AG09309 (cell line): ENCODE measurements at regions not wholly inside any gene's neighbourhood (a gene's known extent, or its start where the extent isn't known, plus 50 kb on each side); places are given as distances from the start of the nearest gene placed in this dataset.

Experiments
- DNase-seq: peaks from one replicate; pipeline ENCODE4 v3.0.0-alpha.2; 2010; ENCODE audit warnings: low read depth
- H3K4me3 ChIP-seq: 2 replicates; pipeline ENCODE4 v1.5.1; 2011; ENCODE audit warnings: mild to moderate bottlenecking, low read depth, low read length, moderate library complexity; ENCODE audit not compliant: control insufficient read depth
- TF ChIP-seq, protein P1 (sequence below): IDR thresholded peaks from 2 replicates; pipeline ENCODE4 v1.5.1; 2011; ENCODE audit warnings: mild to moderate bottlenecking, low read depth, low read length, inconsistent platforms; ENCODE audit not compliant: insufficient read depth, control insufficient read depth; ENCODE audit errors: missing control alignments

DNA sequence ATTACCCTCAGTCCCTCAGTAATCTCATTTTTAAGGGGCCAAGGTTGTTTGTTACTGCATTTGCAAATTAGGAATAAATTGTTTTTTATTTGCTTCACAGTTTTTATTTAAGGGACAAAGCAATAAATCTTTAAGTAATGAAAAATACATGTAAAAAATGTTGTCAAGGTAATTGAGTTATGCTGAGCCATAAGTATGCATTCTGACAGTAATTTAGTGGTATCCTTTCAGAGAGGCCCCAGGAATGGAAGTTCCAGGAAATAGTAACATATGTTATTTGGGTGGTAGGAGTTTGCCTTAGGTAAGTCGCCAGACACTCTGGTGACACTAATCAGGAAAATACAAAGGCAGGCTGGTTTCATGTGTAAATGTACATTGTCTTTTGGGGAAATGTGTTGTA, 1787.9 kb upstream of the WWC1 start:
- no peak overlapping the region for H3K4me3 ChIP-seq
- TF ChIP-seq, protein P1, sequence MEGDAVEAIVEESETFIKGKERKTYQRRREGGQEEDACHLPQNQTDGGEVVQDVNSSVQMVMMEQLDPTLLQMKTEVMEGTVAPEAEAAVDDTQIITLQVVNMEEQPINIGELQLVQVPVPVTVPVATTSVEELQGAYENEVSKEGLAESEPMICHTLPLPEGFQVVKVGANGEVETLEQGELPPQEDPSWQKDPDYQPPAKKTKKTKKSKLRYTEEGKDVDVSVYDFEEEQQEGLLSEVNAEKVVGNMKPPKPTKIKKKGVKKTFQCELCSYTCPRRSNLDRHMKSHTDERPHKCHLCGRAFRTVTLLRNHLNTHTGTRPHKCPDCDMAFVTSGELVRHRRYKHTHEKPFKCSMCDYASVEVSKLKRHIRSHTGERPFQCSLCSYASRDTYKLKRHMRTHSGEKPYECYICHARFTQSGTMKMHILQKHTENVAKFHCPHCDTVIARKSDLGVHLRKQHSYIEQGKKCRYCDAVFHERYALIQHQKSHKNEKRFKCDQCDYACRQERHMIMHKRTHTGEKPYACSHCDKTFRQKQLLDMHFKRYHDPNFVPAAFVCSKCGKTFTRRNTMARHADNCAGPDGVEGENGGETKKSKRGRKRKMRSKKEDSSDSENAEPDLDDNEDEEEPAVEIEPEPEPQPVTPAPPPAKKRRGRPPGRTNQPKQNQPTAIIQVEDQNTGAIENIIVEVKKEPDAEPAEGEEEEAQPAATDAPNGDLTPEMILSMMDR, result no peak

DNA sequence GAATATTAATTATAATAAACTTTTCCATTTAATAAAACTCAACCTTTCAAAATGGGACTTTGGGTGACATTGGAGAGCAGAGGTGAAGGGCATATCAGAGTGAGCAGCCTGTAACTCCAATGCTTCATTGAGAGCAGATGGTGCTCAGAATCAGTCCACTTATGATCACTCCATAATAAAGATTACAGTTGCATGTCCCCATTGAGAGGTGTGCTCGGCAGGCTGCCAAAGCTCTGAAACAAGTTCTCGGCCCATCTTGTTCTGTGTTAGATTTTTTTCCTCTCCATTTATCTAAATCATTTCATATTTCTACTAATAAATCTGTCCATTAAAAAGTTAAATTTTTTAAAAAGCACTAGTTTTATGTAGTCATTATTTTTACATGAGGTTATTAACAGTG, 1786.4 kb upstream of the WWC1 start:
- no peak overlapping the region for H3K4me3 ChIP-seq
- TF ChIP-seq, protein P1, result no peak
- no peak for DNase-seq

More for the DNA sequence above, 1787.9 kb upstream of the WWC1 start:
- DNase-seq, result no peak

DNA sequence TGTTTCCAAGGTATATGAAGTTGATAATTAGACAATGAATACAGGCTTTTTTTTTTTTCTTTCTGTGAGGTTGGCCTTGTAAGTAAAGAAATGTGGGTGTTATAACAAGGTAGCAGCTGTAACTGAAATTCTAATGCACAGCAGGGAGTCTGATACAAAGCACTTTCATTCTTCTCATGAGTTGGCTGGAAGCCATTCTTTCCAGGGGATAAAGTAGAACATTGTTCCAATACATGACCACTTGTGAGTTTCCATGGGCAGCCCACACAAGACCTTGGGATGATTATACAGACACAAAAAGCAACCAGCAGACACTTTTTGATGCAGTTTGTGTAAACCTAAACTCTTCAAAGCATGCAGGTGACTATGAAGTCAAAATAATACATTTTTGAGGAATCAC, 1785.9 kb upstream of the WWC1 start:
- no peak overlapping the region for H3K4me3 ChIP-seq
- no peak for DNase-seq
- TF ChIP-seq, protein P1, result no peak

DNA sequence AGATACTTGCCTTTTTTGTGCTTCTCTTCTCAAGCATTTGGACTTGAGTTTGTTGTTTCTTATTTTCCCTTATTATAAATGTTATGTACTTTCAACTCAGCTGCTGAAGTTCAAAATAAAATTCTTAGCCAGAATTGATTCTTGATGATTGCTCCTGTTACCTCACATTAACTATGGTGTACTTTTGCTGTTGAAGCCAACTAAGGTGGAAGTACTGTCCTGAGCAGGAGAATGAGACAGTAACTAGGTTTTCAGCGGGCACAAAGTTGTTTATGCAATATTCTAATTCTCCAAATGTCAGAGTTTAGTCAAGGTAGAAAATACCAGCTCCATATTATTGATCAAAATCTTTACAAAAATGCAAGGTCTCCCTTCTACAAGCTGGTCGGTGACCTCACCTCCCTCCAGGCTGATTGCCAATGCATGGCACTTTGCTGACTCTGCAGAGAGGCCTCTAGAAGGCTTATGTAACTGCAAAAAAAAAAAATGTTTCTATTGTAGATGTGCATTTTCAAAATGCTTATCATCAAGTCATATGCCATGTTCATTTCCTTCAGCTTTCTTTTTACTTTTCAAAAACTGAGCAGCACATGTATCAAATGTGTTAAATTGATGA, 1783.5 kb upstream of the WWC1 start:
- TF ChIP-seq, protein P1, result no peak

DNA sequence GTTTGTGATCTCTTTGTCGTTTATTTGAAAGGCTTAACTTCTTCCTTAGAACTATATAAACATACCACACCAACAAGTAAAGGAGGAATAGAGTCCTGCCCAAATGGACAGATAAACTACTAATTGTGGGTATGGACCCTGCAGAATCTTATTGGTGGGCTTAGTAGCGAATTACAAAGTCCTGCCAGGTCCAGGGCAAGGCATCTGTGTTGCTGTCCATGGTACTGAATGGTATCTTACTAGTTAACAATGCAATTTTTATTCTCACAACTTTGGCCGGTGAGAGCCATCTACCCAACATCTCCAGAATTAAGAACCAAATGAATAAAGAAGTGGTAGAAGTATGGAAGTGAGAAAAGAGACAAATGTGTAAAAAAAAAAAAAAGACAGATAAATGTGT, 1782.4 kb upstream of the WWC1 start:
- TF ChIP-seq, protein P1, result no peak
- no peak overlapping the region for H3K4me3 ChIP-seq
- DNase-seq, result no peak

More for the DNA sequence above, 1783.5 kb upstream of the WWC1 start:
- no peak for DNase-seq
- no peak overlapping the region for H3K4me3 ChIP-seq

DNA sequence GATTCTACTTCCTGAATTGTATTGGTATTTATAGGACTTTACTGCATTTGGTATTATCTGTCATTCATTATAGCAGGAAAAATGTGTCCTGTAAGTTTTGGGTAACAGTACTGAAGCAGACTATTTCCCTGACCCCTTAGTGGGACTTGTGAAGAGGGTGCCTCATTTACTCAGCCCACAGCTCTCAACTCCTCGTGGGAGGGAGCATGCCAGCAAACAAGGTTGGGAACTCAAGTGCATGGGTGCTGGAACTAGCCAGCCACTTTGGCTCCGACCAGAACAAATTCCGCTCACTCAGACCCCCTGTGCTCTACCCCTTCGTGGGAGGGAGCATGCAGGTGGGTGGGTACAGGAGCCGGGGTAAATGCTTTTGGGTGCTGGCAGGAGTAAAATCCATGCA, 1773.5 kb upstream of the WWC1 start:
- DNase-seq, result no peak
- H3K4me3 ChIP-seq, result no peak overlapping the region
- TF ChIP-seq, protein P1, result no peak

DNA sequence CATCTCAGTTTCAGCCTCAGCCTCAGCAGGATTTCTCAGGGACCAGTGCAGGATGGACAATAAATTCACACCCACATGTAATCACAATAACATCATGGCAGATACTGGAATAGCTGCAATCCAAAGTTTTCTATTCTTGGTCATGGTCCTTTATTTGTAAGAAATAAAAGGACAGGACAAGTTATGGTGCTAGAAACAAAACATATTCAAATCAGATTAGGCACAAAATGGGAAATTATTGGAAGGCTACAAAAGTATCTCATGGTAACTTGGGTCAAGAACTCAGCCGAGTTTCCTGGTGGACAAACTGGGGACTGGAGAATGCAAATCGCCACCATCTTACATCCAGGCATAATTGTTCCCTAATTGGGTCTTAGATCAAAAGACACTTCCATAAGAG, 1768.2 kb upstream of the WWC1 start:
- TF ChIP-seq, protein P1, result no peak
- no peak for DNase-seq
- H3K4me3 ChIP-seq, result no peak overlapping the region
